ENCODE measurements at regions not wholly inside any gene's neighbourhood (a gene's known extent, or its start where the extent isn't known, plus 50 kb on each side); places are given as distances from the start of the nearest gene placed in this dataset.

GRCh38 chr4:16289897-16290554, 63.8 kb upstream of the TAPT1 start:
- in situ Hi-C loops (cut with MboI; ENCODE audit: low sequenced_read_pairs): loop anchor here (10.0 to 25.0 kb wide), 4 partner anchors 145 to 1185 kb away; no protein-coding TSS in a partner anchor
- no peaks in the 10 kb centered on the region for H3K36me3 ChIP-seq (replicated peaks)
- H3K9me3 ChIP-seq: no peaks in the 10 kb centered on the region; the same call in 1 of the 2 replicates
- no peak overlapping the region for H3K4me3 ChIP-seq
- H3K4me1 ChIP-seq: peaks cover 20% of the 10 kb centered on the region
- peak; percentile 22 to 51 for DNase-seq (ENCODE audit: low spot score in 2 of 2)
- H3K27me3 ChIP-seq (ENCODE audit: low read depth): peaks cover 22% of the 10 kb centered on the region

GRCh38 chr4:16284050-16284449, 57.8 kb upstream of the TAPT1 start:
- no peaks in the 10 kb centered on the region for H3K36me3 ChIP-seq (replicated peaks)
- no peak overlapping the region for H3K4me3 ChIP-seq
- peaks cover 16% of the 10 kb centered on the region for H3K27me3 ChIP-seq (ENCODE audit: low read depth)
- H3K4me1 ChIP-seq: no peaks in the 10 kb centered on the region
- peaks cover 5% of the 10 kb centered on the region; the same call in 1 of the 2 replicates for H3K9me3 ChIP-seq
- no peak for DNase-seq (ENCODE audit: low spot score in 2 of 2)
- in situ Hi-C loops (cut with MboI; ENCODE audit: low sequenced_read_pairs): loop anchor here (10.0 to 25.0 kb wide), 4 partner anchors 151 to 1191 kb away; no protein-coding TSS in a partner anchor

DNA sequence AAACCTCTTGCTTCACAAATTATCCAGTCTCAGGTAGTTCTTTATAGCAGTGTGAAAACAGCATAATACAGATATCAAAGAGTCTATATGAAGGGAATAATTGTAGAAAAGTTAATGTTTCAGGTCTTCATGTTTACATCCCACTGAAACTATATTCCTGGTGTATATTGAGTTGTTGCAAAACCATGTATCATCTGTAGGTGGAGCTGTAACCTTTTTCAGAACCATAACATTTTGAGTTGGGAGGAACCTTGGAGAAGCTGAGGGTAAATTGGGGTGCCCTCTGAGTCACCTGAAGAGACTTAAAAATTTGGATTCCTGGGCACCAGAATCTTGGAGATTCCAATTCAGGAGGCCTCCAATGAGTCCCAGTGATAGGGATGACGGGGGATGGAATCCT, 51.9 kb upstream of the TAPT1 start:
- Histone ChIP-seq H3K36me3 (replicated peaks) (no peaks in the 10 kb centered on the region), H3K4me3 (no peak overlapping the region), H3K27me3 (ENCODE audit: low read depth) (0 out of 2 replicates have a peak, but pooled peaks cover 5% of the 10 kb centered on the region), H3K9me3 (no peaks in the 10 kb centered on the region), H3K4me1 (no peaks in the 10 kb centered on the region)
- in situ Hi-C loops (cut with MboI; ENCODE audit: low sequenced_read_pairs): loop anchor here (25.0 kb wide), 2 partner anchors 509 to 1059 kb away; no protein-coding TSS in a partner anchor
- DNase-seq (ENCODE audit: low spot score in 2 of 2): no peak
